Fibroblast of lung (primary cell): ENCODE measurements at regions not wholly inside any gene's neighbourhood (a gene's known extent, or its start where the extent isn't known, plus 50 kb on each side); places are given as distances from the start of the nearest gene placed in this dataset.

Experiments used
- DNase-seq, 2 donors: peaks; one replicate each; pipeline versions ENCODE4 v3.0.0 to v3.0.0-alpha.2; 2010; ENCODE audit warnings: low read depth in 2 of 2
- H2AFZ ChIP-seq: 2 replicates; pipeline ENCODE4 v1.5.1; 2012; ENCODE audit warnings: low read length, control low read depth, inconsistent platforms
- H3K27ac ChIP-seq: 2 replicates; pipeline ENCODE4 v1.5.1; 2011; ENCODE audit warnings: low read length, control low read depth; ENCODE audit not compliant: insufficient read depth
- H3K27me3 ChIP-seq: 2 replicates; pipeline ENCODE4 v1.5.1; 2011; ENCODE audit warnings: mild to moderate bottlenecking, low read length; ENCODE audit not compliant: control insufficient read depth, insufficient read depth
- H3K36me3 ChIP-seq: 2 replicates; pipeline ENCODE4 v1.5.1; 2011; ENCODE audit warnings: low read length; ENCODE audit not compliant: control insufficient read depth, insufficient read depth
- H3K4me1 ChIP-seq: 2 replicates; pipeline ENCODE4 v1.5.1; 2011; ENCODE audit warnings: low read length; ENCODE audit not compliant: control insufficient read depth, insufficient read depth; ENCODE audit errors: extremely low read depth
- H3K4me2 ChIP-seq: 2 replicates; pipeline ENCODE4 v1.5.1; 2011; ENCODE audit warnings: low read length, control low read depth; ENCODE audit not compliant: insufficient read depth; ENCODE audit errors: extremely low read depth
- H3K4me3 ChIP-seq, 4 experiments: fragments of 200-600 bp in 1 of 4; sonication (generic) in 1 of 4; replicated peaks in 1 of 4; 2 replicates each; pipeline ENCODE4 v1.5.1; 2011 to 2016; ENCODE audit warnings: low read length in 4 of 4, low read depth in 3 of 4, mild to moderate bottlenecking in 3 of 4, control low read depth in 2 of 4, inconsistent platforms in 1 of 4, mixed read lengths in 1 of 4; ENCODE audit not compliant: insufficient read depth in 1 of 4; ENCODE audit errors: control extremely low read depth in 1 of 4
- H3K79me2 ChIP-seq: 2 replicates; pipeline ENCODE4 v1.5.1; 2012; ENCODE audit warnings: mild to moderate bottlenecking, low read length, inconsistent platforms; ENCODE audit not compliant: control insufficient read depth, insufficient read depth
- H3K9ac ChIP-seq: 2 replicates; pipeline ENCODE4 v1.5.1; 2011; ENCODE audit warnings: mild to moderate bottlenecking, low read length, control low read depth; ENCODE audit not compliant: insufficient read depth
- H3K9me3 ChIP-seq: 2 replicates; pipeline ENCODE4 v1.5.1; 2012; ENCODE audit warnings: low read depth, low read length; ENCODE audit not compliant: control insufficient read depth, insufficient read depth
- H4K20me1 ChIP-seq: 2 replicates; pipeline ENCODE4 v1.5.1; 2011; ENCODE audit warnings: low read length; ENCODE audit not compliant: control insufficient read depth, insufficient read depth; ENCODE audit errors: extremely low read depth
- CTCF ChIP-seq, 2 donors: IDR thresholded peaks in 1 of 2; conservative IDR thresholded peaks in 1 of 2; 1 replicate in 1 of 2; 2 replicates in 1 of 2; pipeline ENCODE4 v1.5.1; 2011 to 2012; ENCODE audit warnings: low read length in 2 of 2, control low read depth in 1 of 2, inconsistent platforms in 1 of 2, low read depth in 1 of 2, mild to moderate bottlenecking in 1 of 2
- EZH2 ChIP-seq: IDR thresholded peaks from 2 replicates; pipeline ENCODE4 v1.5.1; 2012; ENCODE audit warnings: low read length, control low read depth, mild to moderate bottlenecking; ENCODE audit errors: missing control alignments

- no peak for TF ChIP-seq CTCF (conservative IDR thresholded peaks at IDR 0.05 in 1 of 2, IDR thresholded peaks at IDR 0.05 in 1 of 2; ENCODE audit: low read depth in 1 of 2, low read length in 2 of 2)
- no peak for TF ChIP-seq EZH2
- Histone ChIP-seq H3K79me2 (no peaks in the 10 kb centered on the region), H3K4me2 (no peak overlapping the region), H2AFZ (no peak overlapping the region), H4K20me1 (no peaks in the 10 kb centered on the region), H3K4me1 (no peaks in the 10 kb centered on the region), H3K9me3 (no peaks in the 10 kb centered on the region), H3K27ac (no peak overlapping the region), H3K36me3 (no peaks in the 10 kb centered on the region), H3K27me3 (no peaks in the 10 kb centered on the region), H3K9ac (no peak overlapping the region), H3K4me3 (no peak overlapping the region)
- no peak for DNase-seq
These were observed 307.1 kb downstream of the KBTBD8 start for GRCh38 chr3:67305160-67305559.

DNA sequence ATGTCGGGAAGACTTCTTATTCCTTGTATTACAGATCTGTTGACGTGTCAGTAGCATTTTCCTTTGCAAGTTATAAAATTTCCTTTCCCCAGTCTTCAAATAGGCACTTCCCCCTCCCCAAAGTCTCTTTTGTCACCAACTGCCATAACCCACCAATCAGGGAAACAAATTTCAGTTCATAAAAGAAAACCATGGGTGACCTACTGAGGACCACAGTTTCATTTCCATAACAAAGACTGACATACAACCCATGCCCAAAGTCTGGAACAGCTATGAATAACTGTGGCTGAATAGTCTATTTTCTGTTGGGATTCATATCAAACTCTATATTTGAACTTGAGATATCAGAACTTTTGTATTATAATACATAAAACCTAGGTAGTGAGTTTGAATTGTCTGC, 307.8 kb downstream of the KBTBD8 start:
- no peaks in the 10 kb centered on the region for H3K4me1 ChIP-seq

GRCh38 chr3:67311440-67311839, 313.3 kb downstream of the KBTBD8 start:
- no peak overlapping the region for H3K9ac ChIP-seq
- no peak for TF ChIP-seq CTCF (conservative IDR thresholded peaks at IDR 0.05 in 1 of 2, IDR thresholded peaks at IDR 0.05 in 1 of 2; ENCODE audit: low read depth in 1 of 2, low read length in 2 of 2)
- TF ChIP-seq EZH2: no peak
- no peak overlapping the region for H3K4me3 ChIP-seq
- DNase-seq: no peak
- no peaks in the 10 kb centered on the region for H3K4me1 ChIP-seq
- no peaks in the 10 kb centered on the region for H3K36me3 ChIP-seq
- no peaks in the 10 kb centered on the region for H3K79me2 ChIP-seq
- no peak overlapping the region for H2AFZ ChIP-seq
- no peak overlapping the region for H3K27ac ChIP-seq
- no peaks in the 10 kb centered on the region for H4K20me1 ChIP-seq
- no peaks in the 10 kb centered on the region for H3K27me3 ChIP-seq
- H3K4me2 ChIP-seq: no peak overlapping the region
- H3K9me3 ChIP-seq: no peaks in the 10 kb centered on the region

More for the DNA sequence above, 307.8 kb downstream of the KBTBD8 start:
- TF ChIP-seq EZH2 (no peak), CTCF (conservative IDR thresholded peaks at IDR 0.05 in 1 of 2, IDR thresholded peaks at IDR 0.05 in 1 of 2; ENCODE audit: low read depth in 1 of 2, low read length in 2 of 2) (no peak)
- no peak for DNase-seq
- H3K27me3 ChIP-seq: no peaks in the 10 kb centered on the region
- H3K9ac ChIP-seq: no peak overlapping the region
- H3K27ac ChIP-seq: no peak overlapping the region
- H3K79me2 ChIP-seq: no peaks in the 10 kb centered on the region
- no peaks in the 10 kb centered on the region for H3K9me3 ChIP-seq
- no peak overlapping the region for H2AFZ ChIP-seq
- no peak overlapping the region for H3K4me2 ChIP-seq
- H4K20me1 ChIP-seq: no peaks in the 10 kb centered on the region
- H3K36me3 ChIP-seq: no peaks in the 10 kb centered on the region
- no peak overlapping the region for H3K4me3 ChIP-seq
